ENCODE measurements at regions not wholly inside any gene's neighbourhood (a gene's known extent, or its start where the extent isn't known, plus 50 kb on each side); places are given as distances from the start of the nearest gene placed in this dataset.

- H3K27me3 Mint-ChIP-seq (ENCODE audit: low read depth in 3 of 3) = peaks cover 1 to 3% (median 3%) of the 10 kb centered on the region in 3 donors
- intact Hi-C loops (cut with micrococcal nuclease) = no loop called here
- no peak for DNase-seq
Measured at GRCh38 chr3:3705090-3705775, 94.0 kb upstream of the LRRN1 start.

GRCh38 chr3:3701949-3702348, 97.3 kb upstream of the LRRN1 start:
- intact Hi-C loops (cut with micrococcal nuclease) = no loop called here
- TF ChIP-seq, protein P1, sequence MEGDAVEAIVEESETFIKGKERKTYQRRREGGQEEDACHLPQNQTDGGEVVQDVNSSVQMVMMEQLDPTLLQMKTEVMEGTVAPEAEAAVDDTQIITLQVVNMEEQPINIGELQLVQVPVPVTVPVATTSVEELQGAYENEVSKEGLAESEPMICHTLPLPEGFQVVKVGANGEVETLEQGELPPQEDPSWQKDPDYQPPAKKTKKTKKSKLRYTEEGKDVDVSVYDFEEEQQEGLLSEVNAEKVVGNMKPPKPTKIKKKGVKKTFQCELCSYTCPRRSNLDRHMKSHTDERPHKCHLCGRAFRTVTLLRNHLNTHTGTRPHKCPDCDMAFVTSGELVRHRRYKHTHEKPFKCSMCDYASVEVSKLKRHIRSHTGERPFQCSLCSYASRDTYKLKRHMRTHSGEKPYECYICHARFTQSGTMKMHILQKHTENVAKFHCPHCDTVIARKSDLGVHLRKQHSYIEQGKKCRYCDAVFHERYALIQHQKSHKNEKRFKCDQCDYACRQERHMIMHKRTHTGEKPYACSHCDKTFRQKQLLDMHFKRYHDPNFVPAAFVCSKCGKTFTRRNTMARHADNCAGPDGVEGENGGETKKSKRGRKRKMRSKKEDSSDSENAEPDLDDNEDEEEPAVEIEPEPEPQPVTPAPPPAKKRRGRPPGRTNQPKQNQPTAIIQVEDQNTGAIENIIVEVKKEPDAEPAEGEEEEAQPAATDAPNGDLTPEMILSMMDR (IDR thresholded peaks at IDR 0.05) = no peak
- H3K27ac Mint-ChIP-seq = no peak overlapping the region

More at GRCh38 chr3:3705090-3705775, 94.0 kb upstream of the LRRN1 start:
- 60% methylated on average over 3 of the region's 6 CpGs for WGBS (ENCODE audit: insufficient coverage)
- H3K4me1 Mint-ChIP-seq = no peaks in the 10 kb centered on the region
- Histone ChIP-seq H3K36me3 (replicated peaks in 1 of 2; ENCODE audit: control insufficient read depth in 1 of 2, insufficient read depth in 2 of 2, low read length in 2 of 2) (no peaks in the 10 kb centered on the region), H3K9me3 (replicated peaks in 1 of 2; ENCODE audit: control insufficient read depth in 1 of 2, insufficient read depth in 1 of 2, low read length in 2 of 2) (no peaks in the 10 kb centered on the region), H3K79me2 (ENCODE audit: insufficient read depth, low read length) (no peaks in the 10 kb centered on the region), H3K27ac (ENCODE audit: low read depth in 1 of 2, low read length in 2 of 2) (no peak overlapping the region), H3K9ac (ENCODE audit: insufficient read depth, low read length, poor library complexity, severe bottlenecking) (no peak overlapping the region), H2AFZ (ENCODE audit: insufficient read depth, low read depth, low read length, poor library complexity, severe bottlenecking) (no peak overlapping the region), H4K20me1 (ENCODE audit: insufficient read depth, low read length) (no peaks in the 10 kb centered on the region), H3K4me2 (replicated peaks; ENCODE audit: extremely low read depth, low read length, poor library complexity, severe bottlenecking) (no peak overlapping the region), H3K4me3 (replicated peaks in 1 of 3; ENCODE audit: low read depth in 2 of 3, low read length in 3 of 3) (no peak overlapping the region), H3K27me3 (ENCODE audit: control insufficient read depth in 2 of 2, insufficient read depth in 2 of 2, low read length in 2 of 2) (no peaks in the 10 kb centered on the region), H3K4me1 (ENCODE audit: control insufficient read depth in 1 of 2, insufficient read depth in 2 of 2, low read length in 2 of 2) (no peaks in the 10 kb centered on the region)
- no peak overlapping the region for H3K4me3 Mint-ChIP-seq
- no peaks in the 10 kb centered on the region for H3K36me3 Mint-ChIP-seq
- H3K9me3 Mint-ChIP-seq = peaks cover 0 to 9% (median 5%) of the 10 kb centered on the region in 7 donors
- TF ChIP-seq, protein P1 (IDR thresholded peaks at IDR 0.05) = no peak
- H3K27ac Mint-ChIP-seq = no peak overlapping the region

More at GRCh38 chr3:3701949-3702348, 97.3 kb upstream of the LRRN1 start:
- Histone ChIP-seq H3K27ac (ENCODE audit: low read depth in 1 of 2, low read length in 2 of 2) (no peak overlapping the region), H3K79me2 (ENCODE audit: insufficient read depth, low read length) (no peaks in the 10 kb centered on the region), H3K9me3 (replicated peaks in 1 of 2; ENCODE audit: control insufficient read depth in 1 of 2, insufficient read depth in 1 of 2, low read length in 2 of 2) (peaks cover 0 to 4% of the 10 kb centered on the region in 2 donors), H4K20me1 (ENCODE audit: insufficient read depth, low read length) (no peaks in the 10 kb centered on the region), H3K4me2 (replicated peaks; ENCODE audit: extremely low read depth, low read length, poor library complexity, severe bottlenecking) (no peak overlapping the region), H3K9ac (ENCODE audit: insufficient read depth, low read length, poor library complexity, severe bottlenecking) (no peak overlapping the region), H3K4me1 (ENCODE audit: control insufficient read depth in 1 of 2, insufficient read depth in 2 of 2, low read length in 2 of 2) (no peaks in the 10 kb centered on the region), H3K27me3 (ENCODE audit: control insufficient read depth in 2 of 2, insufficient read depth in 2 of 2, low read length in 2 of 2) (no peaks in the 10 kb centered on the region), H3K36me3 (replicated peaks in 1 of 2; ENCODE audit: control insufficient read depth in 1 of 2, insufficient read depth in 2 of 2, low read length in 2 of 2) (no peaks in the 10 kb centered on the region), H3K4me3 (replicated peaks in 1 of 3; ENCODE audit: low read depth in 2 of 3, low read length in 3 of 3) (no peak overlapping the region), H2AFZ (ENCODE audit: insufficient read depth, low read depth, low read length, poor library complexity, severe bottlenecking) (no peak overlapping the region)
- H3K4me1 Mint-ChIP-seq = no peaks in the 10 kb centered on the region
- peaks cover 1 to 3% (median 3%) of the 10 kb centered on the region in 3 donors for H3K27me3 Mint-ChIP-seq (ENCODE audit: low read depth in 3 of 3)
- H3K9me3 Mint-ChIP-seq = peaks cover 4 to 8% (median 5%) of the 10 kb centered on the region in 7 donors
- no peak overlapping the region for H3K4me3 Mint-ChIP-seq
- 98% methylated on average over 4 of the region's 5 CpGs for WGBS (ENCODE audit: insufficient coverage)
- H3K36me3 Mint-ChIP-seq = no peaks in the 10 kb centered on the region
- DNase-seq = no peak
